SK-N-SH (cell line): ENCODE measurements at regions not wholly inside any gene's neighbourhood (a gene's known extent, or its start where the extent isn't known, plus 50 kb on each side); places are given as distances from the start of the nearest gene placed in this dataset.

ENCODE experiments used
- CTCF ChIA-PET: fragments of 300-600, 350-600 bp; formaldehyde crosslinking; extraction: SDS; loops from one replicate; lab custom pipeline; 2021; lab: Yijun Ruan, JAX
- POLR2A ChIA-PET: fragments of 350-600 bp; sonication (Branson Sonifier 250); formaldehyde crosslinking; extraction: SDS; loops from one replicate; lab custom pipeline; 2020; ENCODE audit warnings: antibody characterized with exemption, inconsistent platforms; lab: Yijun Ruan, JAX
- DNase-seq: peaks from one replicate; pipeline ENCODE4 v3.0.0; 2012
- H2AFZ ChIP-seq: fragments of 200-600 bp; sonication (generic); 2 replicates; pipeline ENCODE4 v1.8.1; 2016; ENCODE audit warnings: antibody characterized with exemption, mild to moderate bottlenecking, low read depth
- H3F3A ChIP-seq: fragments of 200-600 bp; sonication (generic); replicated peaks from 2 replicates; pipeline ENCODE3; 2016; ENCODE audit warnings: antibody characterized with exemption, mild to moderate bottlenecking; ENCODE audit not compliant: insufficient read depth
- H3K27ac ChIP-seq, 2 experiments: fragments of 200-500 bp in 1 of 2; fragments of 200-600 bp in 1 of 2; sonication (Bioruptor generic) in 1 of 2; sonication (generic), shearing (Covaris generic) in 1 of 2; 2 replicates each; pipeline versions ENCODE4 v1.5.1 to v1.6.1; 2014 to 2016; ENCODE audit warnings: low read depth in 2 of 2, inconsistent platforms in 1 of 2, low read length in 1 of 2, mild to moderate bottlenecking in 1 of 2, mixed read lengths in 1 of 2
- H3K27me3 ChIP-seq: fragments of 200-600 bp; sonication (generic), shearing (Covaris generic); 2 replicates; pipeline ENCODE4 v1.6.1; 2016; ENCODE audit warnings: mixed run types; ENCODE audit not compliant: insufficient read depth
- H3K36me3 ChIP-seq, 2 experiments: fragments of 200-500 bp in 1 of 2; fragments of 200-600 bp in 1 of 2; sonication (Bioruptor generic) in 1 of 2; sonication (generic) in 1 of 2; replicated peaks in 1 of 2; 2 replicates each; pipeline versions ENCODE3 to v1.5.1; 2014 to 2016; ENCODE audit warnings: low read length in 1 of 2, mild to moderate bottlenecking in 1 of 2; ENCODE audit not compliant: insufficient read depth in 2 of 2, control insufficient read depth in 1 of 2
- H3K4me1 ChIP-seq, 2 experiments: fragments of 200-500 bp in 1 of 2; fragments of 200-600 bp in 1 of 2; sonication (Bioruptor generic) in 1 of 2; sonication (generic), shearing (Covaris generic) in 1 of 2; 2 replicates each; pipeline versions ENCODE4 v1.5.1 to v1.6.1; 2014 to 2016; ENCODE audit warnings: low read depth in 1 of 2, low read length in 1 of 2, mixed run types in 1 of 2; ENCODE audit not compliant: insufficient read depth in 2 of 2, control insufficient read depth in 1 of 2
- H3K4me2 ChIP-seq: fragments of 200-600 bp; sonication (generic), shearing (Covaris generic); 2 replicates; pipeline ENCODE4 v1.6.1; 2017; ENCODE audit warnings: mixed run types
- H3K4me3 ChIP-seq, 2 experiments: fragments of 200-500 bp in 1 of 2; fragments of 200-600 bp in 1 of 2; sonication (Bioruptor generic) in 1 of 2; sonication (generic), shearing (Covaris generic) in 1 of 2; 2 replicates each; pipeline versions ENCODE4 v1.5.1 to v1.8.1; 2014 to 2016; ENCODE audit warnings: low read depth in 2 of 2, inconsistent platforms in 1 of 2, low read length in 1 of 2, mild to moderate bottlenecking in 1 of 2, mixed read lengths in 1 of 2, moderate library complexity in 1 of 2
- H3K79me2 ChIP-seq: fragments of 200-600 bp; sonication (generic); 2 replicates; pipeline ENCODE4 v1.8.1; 2017; ENCODE audit warnings: mild to moderate bottlenecking; ENCODE audit not compliant: insufficient read depth
- H3K9ac ChIP-seq: fragments of 200-600 bp; sonication (generic); 2 replicates; pipeline ENCODE4 v1.6.1; 2017; ENCODE audit warnings: mixed run types
- H3K9me2 ChIP-seq: fragments of 200-600 bp; sonication (generic); 2 replicates; pipeline ENCODE4 v1.6.1; 2017; ENCODE audit warnings: mixed run types
- H3K9me3 ChIP-seq: fragments of 200-600 bp; sonication (generic); 2 replicates; pipeline ENCODE4 v1.6.1; 2017; ENCODE audit warnings: mixed run types, mild to moderate bottlenecking, moderate library complexity
- H4K20me1 ChIP-seq: fragments of 200-600 bp; sonication (generic); 2 replicates; pipeline ENCODE4 v1.6.1; 2017; ENCODE audit warnings: mild to moderate bottlenecking, mixed run types; ENCODE audit not compliant: insufficient read depth
- CTCF ChIP-seq: fragments of 200-600 bp; sonication (generic); IDR thresholded peaks from 2 replicates; pipeline ENCODE4 v1.6.1; 2017; ENCODE audit warnings: antibody characterized with exemption, mild to moderate bottlenecking, moderate library complexity
- EP300 ChIP-seq, 2 experiments: IDR thresholded peaks; 2 replicates each; pipeline versions ENCODE4 v1.4.0 to v1.6.1; 2012; ENCODE audit warnings: borderline replicate concordance in 1 of 2, low read depth in 1 of 2, low read length in 1 of 2
- EZH2phosphoT487 ChIP-seq: fragments of 200-600 bp; sonication (generic); IDR thresholded peaks from 2 replicates; pipeline ENCODE4 v1.6.1; 2017; ENCODE audit warnings: low read depth, mixed run types, mild to moderate bottlenecking, antibody characterized with exemption, moderate library complexity, borderline replicate concordance
- FOXJ3 ChIP-seq: sonication (generic); formaldehyde crosslinking; IDR thresholded peaks from 2 replicates; pipeline ENCODE4 v1.5.1; 2020; ENCODE audit warnings: mild to moderate bottlenecking, missing genetic modification reagents
- FOXM1 ChIP-seq: IDR thresholded peaks from 2 replicates; pipeline ENCODE4 v1.4.0; 2012; ENCODE audit warnings: low read depth, mild to moderate bottlenecking
- GATA2 ChIP-seq: sonication (generic); formaldehyde crosslinking; IDR thresholded peaks from 2 replicates; pipeline ENCODE4 v1.5.0; 2020; ENCODE audit warnings: mild to moderate bottlenecking, missing genetic modification reagents
- MEF2A ChIP-seq: IDR thresholded peaks from 2 replicates; pipeline ENCODE4 v1.4.0; 2012; ENCODE audit warnings: low read depth, borderline replicate concordance
- MXI1 ChIP-seq: IDR thresholded peaks from 2 replicates; pipeline ENCODE4 v1.6.1; 2012; ENCODE audit warnings: mild to moderate bottlenecking, low read depth, low read length, improper control_type of control experiment
- PBX3 ChIP-seq: IDR thresholded peaks from 2 replicates; pipeline ENCODE4; 2012
- POLR2AphosphoS5 ChIP-seq: IDR thresholded peaks from 2 replicates; pipeline ENCODE4 v1.6.1; 2012; ENCODE audit warnings: low read depth, low read length
- RCOR1 ChIP-seq: fragments of 150-350 bp; IDR thresholded peaks from 2 replicates; pipeline ENCODE4 v1.6.1; 2017; ENCODE audit warnings: antibody characterized with exemption, low read length
- REST ChIP-seq: IDR thresholded peaks from 2 replicates; pipeline ENCODE4 v1.6.1; 2012; ENCODE audit warnings: mild to moderate bottlenecking, low read depth, low read length, moderate library complexity
- SIN3A ChIP-seq: IDR thresholded peaks from 2 replicates; pipeline ENCODE4 v1.6.1; 2012; ENCODE audit warnings: low read depth, mild to moderate bottlenecking, low read length, moderate library complexity, borderline replicate concordance
- SMC3 ChIP-seq: IDR thresholded peaks from 2 replicates; pipeline ENCODE4 v1.6.1; 2012; ENCODE audit warnings: low read depth, low read length, improper control_type of control experiment
- TEAD4 ChIP-seq: IDR thresholded peaks from 2 replicates; pipeline ENCODE4 v1.4.0; 2012; ENCODE audit warnings: mild to moderate bottlenecking, borderline replicate concordance; ENCODE audit not compliant: insufficient read depth
- YY1 ChIP-seq: IDR thresholded peaks from 2 replicates; pipeline ENCODE4 v1.4.0; 2012; ENCODE audit warnings: low read depth, mild to moderate bottlenecking
- WGBS: methylation state at CpG from one replicate; pipeline ENCODE4 v1.1.6; 2017; ENCODE audit warnings: low lambda C conversion rate; 5-methylcytosine and 5-hydroxymethylcytosine counted together
- TF ChIP-seq, protein P1 (sequence below): fragments of 150-350 bp; IDR thresholded peaks from 2 replicates; pipeline ENCODE4 v1.6.1; 2016; ENCODE audit warnings: mild to moderate bottlenecking, low read depth, low read length
- TF ChIP-seq, protein P2 (sequence below): fragments of 150-350 bp; IDR thresholded peaks from 2 replicates; pipeline ENCODE4 v1.6.1; 2017; ENCODE audit warnings: antibody characterized with exemption, low read length, low read depth, borderline replicate concordance
- TF ChIP-seq, protein P3 (sequence below): IDR thresholded peaks from 2 replicates; pipeline ENCODE4 v1.4.0; 2012; ENCODE audit warnings: low read depth, borderline replicate concordance

DNA sequence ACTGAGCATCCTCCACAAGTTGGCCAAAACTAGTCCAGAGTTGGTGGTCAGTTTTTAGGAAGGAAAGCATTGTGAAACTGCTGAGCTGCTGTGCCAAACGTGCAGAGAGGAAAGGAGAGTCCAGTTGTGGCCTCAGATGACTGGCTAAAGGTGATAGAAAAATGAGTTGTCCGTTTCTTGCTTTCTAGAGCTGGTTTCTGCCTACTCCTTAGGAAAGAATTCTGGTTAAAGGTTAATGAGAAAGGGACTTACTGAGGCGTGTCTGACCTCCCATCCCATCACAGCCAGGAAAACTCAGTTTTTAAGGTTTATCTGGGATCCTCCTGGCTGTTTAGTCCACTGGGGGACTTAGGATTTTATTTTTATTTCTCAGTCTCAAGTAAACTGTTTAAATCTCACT is 1186.3 kb downstream of the UQCRFS1 start:
- Histone ChIP-seq H3K9ac (no peak overlapping the region), H3K4me2 (no peak overlapping the region), H3K4me1 (no peaks in the 10 kb centered on the region), H3K27ac (no peak overlapping the region), H3K9me3 (no peaks in the 10 kb centered on the region), H2AFZ (no peak overlapping the region), H3K9me2 (no peaks in the 10 kb centered on the region), H3K4me3 (no peak overlapping the region), H3K79me2 (no peaks in the 10 kb centered on the region), H3K27me3 (no peaks in the 10 kb centered on the region; the same call in 1 of the 2 replicates), H3K36me3 (no peaks in the 10 kb centered on the region), H3F3A (no peaks in the 10 kb centered on the region), H4K20me1 (no peaks in the 10 kb centered on the region)
- TF ChIP-seq SIN3A: no peak
- TF ChIP-seq, protein P1, sequence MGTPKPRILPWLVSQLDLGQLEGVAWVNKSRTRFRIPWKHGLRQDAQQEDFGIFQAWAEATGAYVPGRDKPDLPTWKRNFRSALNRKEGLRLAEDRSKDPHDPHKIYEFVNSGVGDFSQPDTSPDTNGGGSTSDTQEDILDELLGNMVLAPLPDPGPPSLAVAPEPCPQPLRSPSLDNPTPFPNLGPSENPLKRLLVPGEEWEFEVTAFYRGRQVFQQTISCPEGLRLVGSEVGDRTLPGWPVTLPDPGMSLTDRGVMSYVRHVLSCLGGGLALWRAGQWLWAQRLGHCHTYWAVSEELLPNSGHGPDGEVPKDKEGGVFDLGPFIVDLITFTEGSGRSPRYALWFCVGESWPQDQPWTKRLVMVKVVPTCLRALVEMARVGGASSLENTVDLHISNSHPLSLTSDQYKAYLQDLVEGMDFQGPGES: no peak
- no peak for TF ChIP-seq FOXJ3 (CRISPR knock-in tag)
- no peak for TF ChIP-seq PBX3
- TF ChIP-seq, protein P2, sequence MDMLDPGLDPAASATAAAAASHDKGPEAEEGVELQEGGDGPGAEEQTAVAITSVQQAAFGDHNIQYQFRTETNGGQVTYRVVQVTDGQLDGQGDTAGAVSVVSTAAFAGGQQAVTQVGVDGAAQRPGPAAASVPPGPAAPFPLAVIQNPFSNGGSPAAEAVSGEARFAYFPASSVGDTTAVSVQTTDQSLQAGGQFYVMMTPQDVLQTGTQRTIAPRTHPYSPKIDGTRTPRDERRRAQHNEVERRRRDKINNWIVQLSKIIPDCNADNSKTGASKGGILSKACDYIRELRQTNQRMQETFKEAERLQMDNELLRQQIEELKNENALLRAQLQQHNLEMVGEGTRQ: no peak
- TF ChIP-seq RCOR1: no peak
- no peak for TF ChIP-seq TEAD4
- TF ChIP-seq FOXM1: no peak
- TF ChIP-seq MXI1: no peak
- no peak for TF ChIP-seq YY1
- no peak for TF ChIP-seq POLR2AphosphoS5
- TF ChIP-seq EZH2phosphoT487: no peak
- no peak for TF ChIP-seq REST
- TF ChIP-seq, protein P3, sequence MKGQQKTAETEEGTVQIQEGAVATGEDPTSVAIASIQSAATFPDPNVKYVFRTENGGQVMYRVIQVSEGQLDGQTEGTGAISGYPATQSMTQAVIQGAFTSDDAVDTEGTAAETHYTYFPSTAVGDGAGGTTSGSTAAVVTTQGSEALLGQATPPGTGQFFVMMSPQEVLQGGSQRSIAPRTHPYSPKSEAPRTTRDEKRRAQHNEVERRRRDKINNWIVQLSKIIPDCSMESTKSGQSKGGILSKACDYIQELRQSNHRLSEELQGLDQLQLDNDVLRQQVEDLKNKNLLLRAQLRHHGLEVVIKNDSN: no peak
- no peak for TF ChIP-seq MEF2A
- no peak for TF ChIP-seq CTCF
- TF ChIP-seq SMC3: no peak
- no peak for TF ChIP-seq EP300 (IDR thresholded peaks at IDR 0.05; ENCODE audit: borderline replicate concordance in 1 of 2, low read depth in 1 of 2, low read length in 1 of 2)
- no peak for TF ChIP-seq GATA2 (CRISPR knock-in tag)
- no peak for DNase-seq
- CTCF ChIA-PET: no interaction called here
- WGBS: 5% methylated on average over 3 of the region's 3 CpGs
- POLR2A ChIA-PET: no interaction called here
